BJ (cell line): ENCODE measurements at regions not wholly inside any gene's neighbourhood (a gene's known extent, or its start where the extent isn't known, plus 50 kb on each side); places are given as distances from the start of the nearest gene placed in this dataset.

Experiments used
- CTCF ChIA-PET: fragments of 350-600 bp; formaldehyde crosslinking; extraction: SDS; loops from one replicate; lab custom pipeline; 2021; ENCODE audit warnings: antibody characterized with exemption, inconsistent platforms; lab: Yijun Ruan, JAX
- POLR2A ChIA-PET: fragments of 300-600 bp; sonication (Branson Sonifier 250); formaldehyde crosslinking; extraction: SDS; loops from one replicate; lab custom pipeline; 2021; ENCODE audit warnings: antibody characterized with exemption; lab: Charles Lee
- DNase-seq: peaks from one replicate; pipeline ENCODE4 v3.0.0-alpha.2; 2011; ENCODE audit warnings: low read depth
- H3K27me3 ChIP-seq: 2 replicates; pipeline ENCODE4 v1.6.0; 2011; ENCODE audit warnings: low read length; ENCODE audit not compliant: control insufficient read depth, insufficient read depth
- H3K36me3 ChIP-seq: 2 replicates; pipeline ENCODE4 v1.5.1; 2011; ENCODE audit warnings: low read length; ENCODE audit not compliant: control insufficient read depth, insufficient read depth
- H3K4me3 ChIP-seq: 2 replicates; pipeline ENCODE4 v1.5.1; 2011; ENCODE audit warnings: low read depth, mild to moderate bottlenecking, control low read depth, low read length
- CTCF ChIP-seq: IDR thresholded peaks from 2 replicates; pipeline ENCODE4 v1.5.1; 2011; ENCODE audit warnings: low read depth, mild to moderate bottlenecking, control low read depth, inconsistent platforms, low read length, moderate library complexity; ENCODE audit not compliant: insufficient read depth

GRCh38 chr13:54184576-54184975 lies 1156.0 kb downstream of the OLFM4 start:
- no peak for TF ChIP-seq CTCF
- H3K27me3 ChIP-seq = no peaks in the 10 kb centered on the region
- no peaks in the 10 kb centered on the region for H3K36me3 ChIP-seq
- ChIA-PET POLR2A (no interaction called here), CTCF (no interaction called here)
- H3K4me3 ChIP-seq = no peak overlapping the region
- DNase-seq = no peak

- POLR2A ChIA-PET = no interaction called here
- Histone ChIP-seq H3K4me3 (no peak overlapping the region), H3K27me3 (no peaks in the 10 kb centered on the region), H3K36me3 (no peaks in the 10 kb centered on the region)
- DNase-seq = no peak
- TF ChIP-seq CTCF = no peak
- CTCF ChIA-PET = no interaction called here
Observed at GRCh38 chr13:54185101-54185500, 1156.5 kb downstream of the OLFM4 start.

DNA sequence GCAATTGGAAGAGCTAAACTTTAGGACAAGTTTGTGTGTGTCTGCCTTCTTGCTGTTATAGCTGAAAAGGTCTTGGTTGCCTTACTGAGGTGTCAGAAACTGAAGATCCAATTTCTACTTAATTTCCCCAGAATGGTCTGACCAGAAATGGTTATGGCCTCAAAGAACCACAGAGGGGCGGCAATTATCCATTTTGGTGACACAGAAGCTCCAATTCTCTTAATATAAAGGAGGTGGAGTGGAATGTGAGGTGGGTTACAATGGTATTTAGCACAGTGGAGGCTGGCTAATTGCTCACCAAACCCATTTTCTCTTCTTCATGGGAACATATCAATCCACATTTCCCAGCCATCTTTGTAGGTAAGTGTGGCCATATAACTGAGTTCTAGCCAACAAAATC lies 1157.2 kb downstream of the OLFM4 start:
- Histone ChIP-seq H3K36me3 (no peaks in the 10 kb centered on the region), H3K4me3 (no peak overlapping the region), H3K27me3 (no peaks in the 10 kb centered on the region)
- ChIA-PET POLR2A (no interaction called here), CTCF (no interaction called here)
- no peak for TF ChIP-seq CTCF
- DNase-seq = no peak

DNA sequence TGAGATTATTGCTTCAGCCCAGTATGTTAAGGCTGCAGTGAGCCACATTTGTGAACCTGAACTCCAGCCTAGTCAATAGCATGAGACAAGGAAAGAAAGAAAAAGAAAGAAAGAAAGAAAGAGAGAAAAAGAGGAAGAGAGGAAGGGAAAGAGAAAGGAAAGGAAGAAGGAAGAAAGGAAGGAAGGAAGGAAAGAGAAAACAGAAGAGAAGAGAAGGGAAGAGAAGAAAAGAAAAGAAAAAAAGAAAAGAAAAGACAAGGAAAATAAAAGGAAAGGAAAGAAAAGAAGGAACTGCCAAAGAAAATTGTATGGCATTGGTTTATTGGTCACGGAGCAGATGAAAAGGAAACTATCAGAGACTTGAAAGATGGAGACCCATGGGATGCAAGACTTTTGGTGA lies 1158.8 kb downstream of the OLFM4 start:
- DNase-seq = no peak
- CTCF ChIA-PET = no interaction called here
- TF ChIP-seq CTCF = no peak
- Histone ChIP-seq H3K4me3 (no peak overlapping the region), H3K36me3 (no peaks in the 10 kb centered on the region), H3K27me3 (no peaks in the 10 kb centered on the region)
- POLR2A ChIA-PET = no interaction called here

- TF ChIP-seq CTCF = no peak
- CTCF ChIA-PET = interaction anchor here (0.7 kb wide), 1 partner anchor 78 kb away, joined by 4 read pairs; no protein-coding TSS in a partner anchor
Observed at GRCh38 chr13:54194233-54195024, 1165.8 kb downstream of the OLFM4 start.

More at GRCh38 chr13:54194233-54195024, 1165.8 kb downstream of the OLFM4 start:
- no peak for DNase-seq
- Histone ChIP-seq H3K4me3 (no peak overlapping the region), H3K36me3 (no peaks in the 10 kb centered on the region), H3K27me3 (no peaks in the 10 kb centered on the region)
- POLR2A ChIA-PET = no interaction called here
